Esophagus (tissue), 2 donors: ENCODE measurements at regions not wholly inside any gene's neighbourhood (a gene's known extent, or its start where the extent isn't known, plus 50 kb on each side); places are given as distances from the start of the nearest gene placed in this dataset.
"Not testable (repeated sequence)": the region's sequence is repeated elsewhere in the genome, so short reads cannot be mapped to it uniquely, and the experiment has no call there.

ENCODE experiments used
- H3K27ac ChIP-seq, 2 donors: one replicate each; pipeline ENCODE4 v1.5.1; 2013; ENCODE audit warnings: low read depth in 2 of 2, mild to moderate bottlenecking in 2 of 2, inconsistent platforms in 1 of 2, low read length in 1 of 2, moderate library complexity in 1 of 2
- H3K27me3 ChIP-seq, 2 donors: one replicate each; pipeline ENCODE4 v1.6.1; 2013; ENCODE audit warnings: low read length in 2 of 2, control low read depth in 1 of 2, mild to moderate bottlenecking in 1 of 2; ENCODE audit not compliant: insufficient read depth in 2 of 2, control insufficient read depth in 1 of 2
- H3K36me3 ChIP-seq, 2 donors: one replicate each; pipeline ENCODE4 v1.6.1; 2013; ENCODE audit warnings: low read length in 1 of 2; ENCODE audit not compliant: control insufficient read depth in 2 of 2, insufficient read depth in 2 of 2
- H3K4me1 ChIP-seq, 2 donors: one replicate each; pipeline ENCODE4 v1.6.1; 2013; ENCODE audit warnings: low read length in 1 of 2; ENCODE audit not compliant: control insufficient read depth in 2 of 2, insufficient read depth in 2 of 2
- H3K4me3 ChIP-seq, 2 donors: one replicate each; pipeline ENCODE4 v1.5.1; 2013; ENCODE audit warnings: low read length in 2 of 2, mild to moderate bottlenecking in 2 of 2, low read depth in 1 of 2, moderate library complexity in 1 of 2
- H3K9me3 ChIP-seq, 2 donors: one replicate each; pipeline ENCODE4 v1.6.1; 2013; ENCODE audit warnings: mild to moderate bottlenecking in 2 of 2, low read depth in 1 of 2, low read length in 1 of 2, moderate library complexity in 1 of 2; ENCODE audit not compliant: control insufficient read depth in 2 of 2, insufficient read depth in 1 of 2
- WGBS, 2 donors: extraction: QIAGEN DNeasy Blood & Tissue Kit; methylation state at CpG; one replicate each; pipeline ENCODE4 v1.1.7; 2013; 5-methylcytosine and 5-hydroxymethylcytosine counted together
- donor health status: healthy with polysubstance abuse.
- donor health status: Bipolar disorder and iron deficiency.

- no peaks in the 10 kb centered on the region for H3K27me3 ChIP-seq
- no peaks in the 10 kb centered on the region for H3K9me3 ChIP-seq
- peaks cover 0 to 11% of the 10 kb centered on the region in 2 donors for H3K4me1 ChIP-seq
- H3K36me3 ChIP-seq, result no peaks in the 10 kb centered on the region
- H3K4me3 ChIP-seq, result no peak overlapping the region
- H3K27ac ChIP-seq, result no peak overlapping the region
- WGBS, 2 donors, result 87% methylated on average over 4 of the region's 4 CpGs
Observed at GRCh38 chr21:35561116-35561515, 499.2 kb downstream of the SETD4 start.

GRCh38 chr21:35559829-35560225, 500.5 kb downstream of the SETD4 start:
- Histone ChIP-seq H3K4me1 (peaks cover 0 to 6% of the 10 kb centered on the region in 2 donors), H3K27me3 (no peaks in the 10 kb centered on the region), H3K36me3 (no peaks in the 10 kb centered on the region), H3K27ac (no peak overlapping the region), H3K4me3 (no peak overlapping the region), H3K9me3 (no peaks in the 10 kb centered on the region)
- 58 to 71% methylated on average over 2 of the region's 2 CpGs for WGBS, 2 donors

- Histone ChIP-seq H3K4me3 (no peak overlapping the region), H3K9me3 (no peaks in the 10 kb centered on the region)
- 77 to 83% methylated on average over 9 of the region's 9 CpGs for WGBS, 2 donors
Observed at GRCh38 chr21:35559128-35559828, 501.0 kb downstream of the SETD4 start.

GRCh38 chr21:35556536-35556935, 503.8 kb downstream of the SETD4 start:
- no peak overlapping the region for H3K27ac ChIP-seq
- WGBS, 2 donors, result 38 to 52% methylated on average over 2 of the region's 2 CpGs
- no peaks in the 10 kb centered on the region for H3K4me1 ChIP-seq
- no peaks in the 10 kb centered on the region for H3K27me3 ChIP-seq
- H3K4me3 ChIP-seq, result no peak overlapping the region
- H3K9me3 ChIP-seq, result no peaks in the 10 kb centered on the region
- H3K36me3 ChIP-seq, result no peaks in the 10 kb centered on the region

More at GRCh38 chr21:35559128-35559828, 501.0 kb downstream of the SETD4 start:
- H3K36me3 ChIP-seq, result no peaks in the 10 kb centered on the region
- H3K27me3 ChIP-seq, result no peaks in the 10 kb centered on the region
- peaks cover 0 to 5% of the 10 kb centered on the region in 2 donors for H3K4me1 ChIP-seq
- H3K27ac ChIP-seq, result no peak overlapping the region

- not testable (repeated sequence) for H3K27ac ChIP-seq, H3K9me3 ChIP-seq, H3K27me3 ChIP-seq, H3K36me3 ChIP-seq, H3K4me3 ChIP-seq, H3K4me1 ChIP-seq
- 90 to 95% methylated on average over 3 of the region's 3 CpGs for WGBS, 2 donors
Observed at GRCh38 chr21:35552483-35552882, 503.4 kb upstream of the RUNX1 start.

GRCh38 chr21:35548904-35549615, 500.0 kb upstream of the RUNX1 start:
- Histone ChIP-seq H3K36me3 (no peaks in the 10 kb centered on the region), H3K27ac (no peak overlapping the region), H3K9me3 (no peaks in the 10 kb centered on the region), H3K27me3 (no peaks in the 10 kb centered on the region), H3K4me1 (no peaks in the 10 kb centered on the region), H3K4me3 (no peak overlapping the region)
- 86 to 88% methylated on average over 5 of the region's 5 CpGs for WGBS, 2 donors

GRCh38 chr21:35547946-35548774, 499.1 kb upstream of the RUNX1 start:
- 77 to 86% methylated on average over 7 of the region's 7 CpGs for WGBS, 2 donors
- H3K4me1 ChIP-seq, result no peaks in the 10 kb centered on the region
- no peaks in the 10 kb centered on the region for H3K27me3 ChIP-seq
- no peaks in the 10 kb centered on the region for H3K9me3 ChIP-seq
- H3K36me3 ChIP-seq, result no peaks in the 10 kb centered on the region
- H3K27ac ChIP-seq, result no peak overlapping the region
- H3K4me3 ChIP-seq, result no peak overlapping the region

- no peaks in the 10 kb centered on the region for H3K36me3 ChIP-seq
- H3K4me1 ChIP-seq, result no peaks in the 10 kb centered on the region
- H3K9me3 ChIP-seq, result no peaks in the 10 kb centered on the region
- H3K27ac ChIP-seq, result no peak overlapping the region
- H3K4me3 ChIP-seq, result no peak overlapping the region
- no peaks in the 10 kb centered on the region for H3K27me3 ChIP-seq
- WGBS, 2 donors, result 66 to 77% methylated on average over 5 of the region's 5 CpGs
Observed at GRCh38 chr21:35543746-35544145, 494.6 kb upstream of the RUNX1 start.

- H3K36me3 ChIP-seq, result no peaks in the 10 kb centered on the region
Observed at GRCh38 chr21:35540950-35541638, 492.0 kb upstream of the RUNX1 start.

More at GRCh38 chr21:35540950-35541638, 492.0 kb upstream of the RUNX1 start:
- 88 to 90% methylated on average over 4 of the region's 4 CpGs for WGBS, 2 donors
- no peak overlapping the region for H3K27ac ChIP-seq
- H3K9me3 ChIP-seq, result no peaks in the 10 kb centered on the region
- no peak overlapping the region for H3K4me3 ChIP-seq
- no peaks in the 10 kb centered on the region for H3K27me3 ChIP-seq
- H3K4me1 ChIP-seq, result no peaks in the 10 kb centered on the region
